ENCODE measurements at regions not wholly inside any gene's neighbourhood (a gene's known extent, or its start where the extent isn't known, plus 50 kb on each side); places are given as distances from the start of the nearest gene placed in this dataset.

DNA sequence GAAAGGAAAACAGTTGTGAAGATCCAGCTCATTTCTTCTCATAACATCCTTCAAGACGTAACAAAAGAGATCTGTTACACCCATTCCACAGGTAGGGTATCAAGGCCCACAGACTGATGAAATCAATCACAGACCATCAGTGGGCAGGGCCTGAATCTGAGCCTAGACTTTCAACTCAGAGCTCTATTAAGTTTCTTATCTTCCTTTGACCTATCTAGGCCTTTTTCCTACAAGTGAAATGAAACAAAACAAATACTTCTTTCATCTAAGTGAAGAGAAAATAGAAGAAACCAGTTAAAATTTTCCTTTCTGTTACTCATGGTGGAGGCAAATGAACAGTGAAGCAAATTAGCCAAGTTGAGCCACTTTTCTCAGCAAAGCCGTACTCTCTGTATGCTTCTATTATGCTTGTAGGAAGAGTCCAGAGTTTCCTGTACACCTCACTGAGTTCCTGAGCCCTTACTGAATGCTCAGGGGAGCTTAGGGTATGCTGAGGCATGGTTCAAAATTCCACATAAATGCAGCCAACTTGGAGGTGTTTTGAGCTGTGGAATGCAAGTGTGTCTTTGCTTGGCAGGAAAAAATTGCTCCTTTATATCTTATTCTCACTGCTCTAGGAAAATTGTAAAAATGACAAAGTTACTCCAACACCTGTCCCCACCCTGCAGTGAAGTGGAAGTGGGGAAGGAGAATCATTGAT is 91.9 kb downstream of the FEM1C start (continued):
- TF ChIP-seq, protein P1, sequence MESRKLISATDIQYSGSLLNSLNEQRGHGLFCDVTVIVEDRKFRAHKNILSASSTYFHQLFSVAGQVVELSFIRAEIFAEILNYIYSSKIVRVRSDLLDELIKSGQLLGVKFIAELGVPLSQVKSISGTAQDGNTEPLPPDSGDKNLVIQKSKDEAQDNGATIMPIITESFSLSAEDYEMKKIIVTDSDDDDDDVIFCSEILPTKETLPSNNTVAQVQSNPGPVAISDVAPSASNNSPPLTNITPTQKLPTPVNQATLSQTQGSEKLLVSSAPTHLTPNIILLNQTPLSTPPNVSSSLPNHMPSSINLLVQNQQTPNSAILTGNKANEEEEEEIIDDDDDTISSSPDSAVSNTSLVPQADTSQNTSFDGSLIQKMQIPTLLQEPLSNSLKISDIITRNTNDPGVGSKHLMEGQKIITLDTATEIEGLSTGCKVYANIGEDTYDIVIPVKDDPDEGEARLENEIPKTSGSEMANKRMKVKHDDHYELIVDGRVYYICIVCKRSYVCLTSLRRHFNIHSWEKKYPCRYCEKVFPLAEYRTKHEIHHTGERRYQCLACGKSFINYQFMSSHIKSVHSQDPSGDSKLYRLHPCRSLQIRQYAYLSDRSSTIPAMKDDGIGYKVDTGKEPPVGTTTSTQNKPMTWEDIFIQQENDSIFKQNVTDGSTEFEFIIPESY (IDR thresholded peaks at IDR 0.05), result no peak
- TF ChIP-seq, protein P2, sequence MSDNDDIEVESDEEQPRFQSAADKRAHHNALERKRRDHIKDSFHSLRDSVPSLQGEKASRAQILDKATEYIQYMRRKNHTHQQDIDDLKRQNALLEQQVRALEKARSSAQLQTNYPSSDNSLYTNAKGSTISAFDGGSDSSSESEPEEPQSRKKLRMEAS (IDR thresholded peaks at IDR 0.05), result no peak
- no peak for TF ChIP-seq HNF4A (conservative IDR thresholded peaks at IDR 0.05)
- TF ChIP-seq YY1 (IDR thresholded peaks at IDR 0.05), result no peak

DNA sequence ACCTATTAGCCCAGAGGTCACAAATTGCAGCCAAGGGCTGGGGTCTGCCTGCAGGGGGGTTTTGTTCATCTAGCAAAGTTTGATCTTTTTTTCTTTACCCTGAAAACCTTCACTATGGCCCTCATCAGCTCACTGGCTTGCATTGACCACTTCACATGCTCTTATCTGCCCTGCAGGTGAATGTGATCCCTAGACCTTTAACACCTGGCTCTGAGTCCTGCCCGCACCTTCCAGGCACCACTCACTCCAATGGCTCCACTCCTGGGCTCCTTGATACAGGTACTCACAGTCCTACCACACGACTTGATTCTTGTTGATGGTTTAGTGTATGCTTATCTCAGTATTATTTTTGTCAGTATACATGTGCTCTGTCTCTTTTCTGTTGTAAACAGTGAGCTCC is 92.5 kb downstream of the FEM1C start:
- Histone ChIP-seq H3K9ac (ENCODE audit: low read depth in 1 of 2, low read length in 2 of 2) (no peak overlapping the region), H3K27me3 (ENCODE audit: control insufficient read depth in 4 of 4, insufficient read depth in 4 of 4, low read length in 3 of 4) (no peaks in the 10 kb centered on the region), H3K4me1 (ENCODE audit: control insufficient read depth in 4 of 4, insufficient read depth in 4 of 4, low read length in 3 of 4) (peaks cover 0 to 4% (median 0%) of the 10 kb centered on the region in 4 donors), H3K4me3 (ENCODE audit: low read depth in 1 of 3, low read length in 3 of 3) (no peak overlapping the region), H3K36me3 (ENCODE audit: control insufficient read depth in 4 of 4, insufficient read depth in 3 of 4, low read depth in 1 of 4, low read length in 3 of 4) (no peaks in the 10 kb centered on the region), H3K9me3 (ENCODE audit: control insufficient read depth in 4 of 4, low read length in 3 of 4) (no peaks in the 10 kb centered on the region), H3K27ac (ENCODE audit: low read depth in 1 of 2, low read length in 2 of 2) (no peak overlapping the region)
- 80% methylated on average over 2 of the region's 2 CpGs for WGBS
- TF ChIP-seq HNF4A (conservative IDR thresholded peaks at IDR 0.05) (no peak), JUND (IDR thresholded peaks at IDR 0.05) (no peak), GABPA (IDR thresholded peaks at IDR 0.05 in 1 of 2, conservative IDR thresholded peaks at IDR 0.05 in 1 of 2) (no peak)
- no peak for DNase-seq (ENCODE audit: low spot score)

DNA sequence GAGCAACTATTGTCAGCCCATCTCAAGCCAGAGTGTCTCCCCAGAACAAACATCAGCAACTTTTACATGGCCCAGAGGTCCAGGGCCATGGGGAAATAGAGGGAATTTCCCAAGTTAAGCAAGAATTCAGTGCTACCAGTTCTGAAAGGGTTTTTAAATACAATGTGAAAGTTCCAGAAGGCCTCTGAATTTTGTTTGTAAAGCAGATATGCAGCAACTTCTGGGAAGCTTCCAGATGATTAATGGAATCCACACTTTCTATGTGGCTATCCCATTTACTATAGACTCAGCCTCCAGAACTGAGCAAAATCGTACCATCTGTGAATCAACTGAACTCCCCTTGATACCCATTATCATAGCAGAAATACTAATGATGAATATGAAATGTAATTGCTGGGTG is 93.8 kb downstream of the FEM1C start:
- WGBS, result 62% methylated on average over 1 of the region's 1 CpG
- TF ChIP-seq, protein P1 (IDR thresholded peaks at IDR 0.05), result no peak
- no peak for TF ChIP-seq HNF4G (IDR thresholded peaks at IDR 0.05)
- TF ChIP-seq YY1 (IDR thresholded peaks at IDR 0.05), result peak; percentile 14
- TF ChIP-seq, protein P3, sequence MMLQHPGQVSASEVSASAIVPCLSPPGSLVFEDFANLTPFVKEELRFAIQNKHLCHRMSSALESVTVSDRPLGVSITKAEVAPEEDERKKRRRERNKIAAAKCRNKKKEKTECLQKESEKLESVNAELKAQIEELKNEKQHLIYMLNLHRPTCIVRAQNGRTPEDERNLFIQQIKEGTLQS (IDR thresholded peaks at IDR 0.05), result no peak
- no peak for TF ChIP-seq TAF1 (conservative IDR thresholded peaks at IDR 0.05)
- TF ChIP-seq JUND (IDR thresholded peaks at IDR 0.05), result no peak
- TF ChIP-seq NR2F2 (IDR thresholded peaks at IDR 0.05), result no peak
- TF ChIP-seq GABPA (IDR thresholded peaks at IDR 0.05 in 1 of 2, conservative IDR thresholded peaks at IDR 0.05 in 1 of 2), result no peak
- TF ChIP-seq RAD21 (IDR thresholded peaks at IDR 0.05), result peak in 1 of 2 donors; percentile 22
- no peak for TF ChIP-seq EGR1 (IDR thresholded peaks at IDR 0.05; ENCODE audit: low read depth in 2 of 2)
- TF ChIP-seq FOXA1 (IDR thresholded peaks at IDR 0.05), result no peak
- no peak for TF ChIP-seq FOXA2 (IDR thresholded peaks at IDR 0.05)
- TF ChIP-seq, protein P4, sequence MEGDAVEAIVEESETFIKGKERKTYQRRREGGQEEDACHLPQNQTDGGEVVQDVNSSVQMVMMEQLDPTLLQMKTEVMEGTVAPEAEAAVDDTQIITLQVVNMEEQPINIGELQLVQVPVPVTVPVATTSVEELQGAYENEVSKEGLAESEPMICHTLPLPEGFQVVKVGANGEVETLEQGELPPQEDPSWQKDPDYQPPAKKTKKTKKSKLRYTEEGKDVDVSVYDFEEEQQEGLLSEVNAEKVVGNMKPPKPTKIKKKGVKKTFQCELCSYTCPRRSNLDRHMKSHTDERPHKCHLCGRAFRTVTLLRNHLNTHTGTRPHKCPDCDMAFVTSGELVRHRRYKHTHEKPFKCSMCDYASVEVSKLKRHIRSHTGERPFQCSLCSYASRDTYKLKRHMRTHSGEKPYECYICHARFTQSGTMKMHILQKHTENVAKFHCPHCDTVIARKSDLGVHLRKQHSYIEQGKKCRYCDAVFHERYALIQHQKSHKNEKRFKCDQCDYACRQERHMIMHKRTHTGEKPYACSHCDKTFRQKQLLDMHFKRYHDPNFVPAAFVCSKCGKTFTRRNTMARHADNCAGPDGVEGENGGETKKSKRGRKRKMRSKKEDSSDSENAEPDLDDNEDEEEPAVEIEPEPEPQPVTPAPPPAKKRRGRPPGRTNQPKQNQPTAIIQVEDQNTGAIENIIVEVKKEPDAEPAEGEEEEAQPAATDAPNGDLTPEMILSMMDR (IDR thresholded peaks at IDR 0.05; ENCODE audit: low read depth, low read length, missing input control), result no peak
- TF ChIP-seq, protein P5, sequence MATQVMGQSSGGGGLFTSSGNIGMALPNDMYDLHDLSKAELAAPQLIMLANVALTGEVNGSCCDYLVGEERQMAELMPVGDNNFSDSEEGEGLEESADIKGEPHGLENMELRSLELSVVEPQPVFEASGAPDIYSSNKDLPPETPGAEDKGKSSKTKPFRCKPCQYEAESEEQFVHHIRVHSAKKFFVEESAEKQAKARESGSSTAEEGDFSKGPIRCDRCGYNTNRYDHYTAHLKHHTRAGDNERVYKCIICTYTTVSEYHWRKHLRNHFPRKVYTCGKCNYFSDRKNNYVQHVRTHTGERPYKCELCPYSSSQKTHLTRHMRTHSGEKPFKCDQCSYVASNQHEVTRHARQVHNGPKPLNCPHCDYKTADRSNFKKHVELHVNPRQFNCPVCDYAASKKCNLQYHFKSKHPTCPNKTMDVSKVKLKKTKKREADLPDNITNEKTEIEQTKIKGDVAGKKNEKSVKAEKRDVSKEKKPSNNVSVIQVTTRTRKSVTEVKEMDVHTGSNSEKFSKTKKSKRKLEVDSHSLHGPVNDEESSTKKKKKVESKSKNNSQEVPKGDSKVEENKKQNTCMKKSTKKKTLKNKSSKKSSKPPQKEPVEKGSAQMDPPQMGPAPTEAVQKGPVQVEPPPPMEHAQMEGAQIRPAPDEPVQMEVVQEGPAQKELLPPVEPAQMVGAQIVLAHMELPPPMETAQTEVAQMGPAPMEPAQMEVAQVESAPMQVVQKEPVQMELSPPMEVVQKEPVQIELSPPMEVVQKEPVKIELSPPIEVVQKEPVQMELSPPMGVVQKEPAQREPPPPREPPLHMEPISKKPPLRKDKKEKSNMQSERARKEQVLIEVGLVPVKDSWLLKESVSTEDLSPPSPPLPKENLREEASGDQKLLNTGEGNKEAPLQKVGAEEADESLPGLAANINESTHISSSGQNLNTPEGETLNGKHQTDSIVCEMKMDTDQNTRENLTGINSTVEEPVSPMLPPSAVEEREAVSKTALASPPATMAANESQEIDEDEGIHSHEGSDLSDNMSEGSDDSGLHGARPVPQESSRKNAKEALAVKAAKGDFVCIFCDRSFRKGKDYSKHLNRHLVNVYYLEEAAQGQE (IDR thresholded peaks at IDR 0.05), result no peak
- TF ChIP-seq RXRA (IDR thresholded peaks at IDR 0.05), result peak in 1 of 2 donors; percentile 6
- peak in 1 of 2 donors; percentile 47 for TF ChIP-seq HNF4A (conservative IDR thresholded peaks at IDR 0.05)
- TF ChIP-seq SP1 (IDR thresholded peaks at IDR 0.05), result peak; percentile 34
- TF ChIP-seq, protein P2 (IDR thresholded peaks at IDR 0.05), result no peak
- Histone ChIP-seq H3K9me3 (ENCODE audit: control insufficient read depth in 4 of 4, low read length in 3 of 4) (no peaks in the 10 kb centered on the region), H3K4me1 (ENCODE audit: control insufficient read depth in 4 of 4, insufficient read depth in 4 of 4, low read length in 3 of 4) (peaks cover 0 to 4% (median 0%) of the 10 kb centered on the region in 4 donors), H3K9ac (ENCODE audit: low read depth in 1 of 2, low read length in 2 of 2) (no peak overlapping the region), H3K36me3 (ENCODE audit: control insufficient read depth in 4 of 4, insufficient read depth in 3 of 4, low read depth in 1 of 4, low read length in 3 of 4) (no peaks in the 10 kb centered on the region), H3K27ac (ENCODE audit: low read depth in 1 of 2, low read length in 2 of 2) (peak overlapping the region in 1 of 2 donors; percentile 5), H3K4me3 (ENCODE audit: low read depth in 1 of 3, low read length in 3 of 3) (no peak overlapping the region), H3K27me3 (ENCODE audit: control insufficient read depth in 4 of 4, insufficient read depth in 4 of 4, low read length in 3 of 4) (no peaks in the 10 kb centered on the region)
- DNase-seq (ENCODE audit: low spot score), result no peak

Data from liver (tissue), 8 donors.